MM.1S (cell line): ENCODE measurements at regions not wholly inside any gene's neighbourhood (a gene's known extent, or its start where the extent isn't known, plus 50 kb on each side); places are given as distances from the start of the nearest gene placed in this dataset.

Experiments
- DNase-seq: peaks from one replicate; pipeline ENCODE4 v3.0.0-alpha.2; 2015
- H2AFZ ChIP-seq: fragments of 300-600 bp; sonication (generic); 2 replicates; pipeline ENCODE4 v1.6.0; 2016; ENCODE audit warnings: antibody characterized with exemption, low read length
- H3F3A ChIP-seq: fragments of 300-600 bp; sonication (generic); 2 replicates; pipeline ENCODE4 v1.6.1; 2016; ENCODE audit warnings: mild to moderate bottlenecking, antibody characterized with exemption, low read length, moderate library complexity, mixed read lengths; ENCODE audit not compliant: insufficient read depth
- H3K27ac ChIP-seq: fragments of 300-600 bp; sonication (generic); 2 replicates; pipeline ENCODE4 v1.5.1; 2016; ENCODE audit warnings: mild to moderate bottlenecking, low read length
- H3K27me3 ChIP-seq: fragments of 300-600 bp; sonication (generic); replicated peaks from 2 replicates; pipeline ENCODE4 v1.6.0; 2016; ENCODE audit warnings: low read length; ENCODE audit not compliant: insufficient read depth
- H3K36me3 ChIP-seq: fragments of 300-600 bp; sonication (generic); replicated peaks from 2 replicates; pipeline ENCODE4 v1.6.1; 2016; ENCODE audit warnings: mild to moderate bottlenecking, low read length, mixed read lengths; ENCODE audit not compliant: insufficient read depth
- H3K4me1 ChIP-seq: fragments of 300-600 bp; sonication (generic); 2 replicates; pipeline ENCODE4 v1.6.1; 2016; ENCODE audit warnings: low read length, mixed read lengths
- H3K4me2 ChIP-seq: fragments of 300-600 bp; sonication (generic); 2 replicates; pipeline ENCODE4 v1.6.0; 2016; ENCODE audit warnings: low read depth, low read length
- H3K4me3 ChIP-seq: fragments of 300-600 bp; sonication (generic); 2 replicates; pipeline ENCODE4 v1.5.1; 2016; ENCODE audit warnings: low read length, mixed read lengths
- H3K79me2 ChIP-seq: fragments of 300-600 bp; sonication (generic); 2 replicates; pipeline ENCODE4 v1.6.1; 2016; ENCODE audit warnings: mixed run types, low read length, mixed read lengths
- H3K9ac ChIP-seq: fragments of 300-600 bp; sonication (generic); 2 replicates; pipeline ENCODE4 v1.6.1; 2016; ENCODE audit warnings: low read length, mixed read lengths
- H3K9me2 ChIP-seq: fragments of 300-600 bp; sonication (generic); replicated peaks from 2 replicates; pipeline ENCODE4 v1.6.1; 2016; ENCODE audit warnings: mild to moderate bottlenecking, low read length, mixed read lengths; ENCODE audit not compliant: insufficient read depth
- H3K9me3 ChIP-seq: fragments of 300-600 bp; sonication (generic); replicated peaks from 2 replicates; pipeline ENCODE4 v1.6.1; 2016; ENCODE audit warnings: mild to moderate bottlenecking, low read length, mixed read lengths; ENCODE audit not compliant: insufficient read depth
- H4K20me1 ChIP-seq: fragments of 300-600 bp; sonication (generic); 2 replicates; pipeline ENCODE4 v1.6.1; 2016; ENCODE audit warnings: mild to moderate bottlenecking, low read length, moderate library complexity, mixed read lengths; ENCODE audit not compliant: insufficient read depth
- EZH2 ChIP-seq: fragments of 300-600 bp; sonication (generic); optimal IDR thresholded peaks from 2 replicates; pipeline ENCODE3; 2017; ENCODE audit warnings: low read depth, mild to moderate bottlenecking, antibody characterized with exemption, low read length, mixed read lengths
- EZH2phosphoT487 ChIP-seq: fragments of 300-600 bp; sonication (generic); IDR thresholded peaks from 2 replicates; pipeline ENCODE4 v1.6.1; 2018; ENCODE audit warnings: antibody characterized with exemption, low read length
- TF ChIP-seq, protein P1 (sequence below): fragments of 300-600 bp; sonication (generic); IDR thresholded peaks from 2 replicates; pipeline ENCODE4 v1.5.1; 2016; ENCODE audit warnings: antibody characterized with exemption, low read length, mixed read lengths

DNA sequence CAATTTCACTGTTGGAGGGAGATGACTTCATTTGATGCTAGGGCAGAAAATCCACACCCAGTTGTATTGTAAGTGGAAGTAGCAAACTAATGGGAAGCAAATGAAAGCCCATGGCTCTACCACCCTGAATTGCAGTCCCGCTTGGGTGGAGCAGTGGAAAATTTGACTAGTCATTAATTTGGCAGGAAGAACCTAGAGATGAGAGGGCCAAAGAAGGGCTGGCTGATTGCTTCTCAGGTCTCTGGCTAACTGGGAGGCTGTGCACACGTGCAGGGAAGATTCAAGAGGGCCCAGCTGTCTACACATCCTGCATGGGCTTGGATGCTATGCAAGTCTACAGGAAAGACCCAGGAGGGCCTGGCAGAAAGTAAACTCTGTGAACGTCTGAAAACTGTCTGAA, 466.2 kb downstream of the TFAP2A start:
- Histone ChIP-seq H2AFZ (no peak overlapping the region), H3K9ac (no peak overlapping the region), H3K79me2 (no peaks in the 10 kb centered on the region), H3K4me1 (no peaks in the 10 kb centered on the region), H4K20me1 (no peaks in the 10 kb centered on the region), H3K4me2 (no peak overlapping the region), H3F3A (no peaks in the 10 kb centered on the region), H3K27me3 (no peaks in the 10 kb centered on the region), H3K4me3 (no peak overlapping the region), H3K36me3 (no peaks in the 10 kb centered on the region), H3K9me3 (no peaks in the 10 kb centered on the region), H3K9me2 (no peaks in the 10 kb centered on the region), H3K27ac (no peak overlapping the region)
- no peak for DNase-seq
- TF ChIP-seq EZH2phosphoT487 (no peak), EZH2 (no peak)
- TF ChIP-seq, protein P1, sequence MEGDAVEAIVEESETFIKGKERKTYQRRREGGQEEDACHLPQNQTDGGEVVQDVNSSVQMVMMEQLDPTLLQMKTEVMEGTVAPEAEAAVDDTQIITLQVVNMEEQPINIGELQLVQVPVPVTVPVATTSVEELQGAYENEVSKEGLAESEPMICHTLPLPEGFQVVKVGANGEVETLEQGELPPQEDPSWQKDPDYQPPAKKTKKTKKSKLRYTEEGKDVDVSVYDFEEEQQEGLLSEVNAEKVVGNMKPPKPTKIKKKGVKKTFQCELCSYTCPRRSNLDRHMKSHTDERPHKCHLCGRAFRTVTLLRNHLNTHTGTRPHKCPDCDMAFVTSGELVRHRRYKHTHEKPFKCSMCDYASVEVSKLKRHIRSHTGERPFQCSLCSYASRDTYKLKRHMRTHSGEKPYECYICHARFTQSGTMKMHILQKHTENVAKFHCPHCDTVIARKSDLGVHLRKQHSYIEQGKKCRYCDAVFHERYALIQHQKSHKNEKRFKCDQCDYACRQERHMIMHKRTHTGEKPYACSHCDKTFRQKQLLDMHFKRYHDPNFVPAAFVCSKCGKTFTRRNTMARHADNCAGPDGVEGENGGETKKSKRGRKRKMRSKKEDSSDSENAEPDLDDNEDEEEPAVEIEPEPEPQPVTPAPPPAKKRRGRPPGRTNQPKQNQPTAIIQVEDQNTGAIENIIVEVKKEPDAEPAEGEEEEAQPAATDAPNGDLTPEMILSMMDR, result no peak

DNA sequence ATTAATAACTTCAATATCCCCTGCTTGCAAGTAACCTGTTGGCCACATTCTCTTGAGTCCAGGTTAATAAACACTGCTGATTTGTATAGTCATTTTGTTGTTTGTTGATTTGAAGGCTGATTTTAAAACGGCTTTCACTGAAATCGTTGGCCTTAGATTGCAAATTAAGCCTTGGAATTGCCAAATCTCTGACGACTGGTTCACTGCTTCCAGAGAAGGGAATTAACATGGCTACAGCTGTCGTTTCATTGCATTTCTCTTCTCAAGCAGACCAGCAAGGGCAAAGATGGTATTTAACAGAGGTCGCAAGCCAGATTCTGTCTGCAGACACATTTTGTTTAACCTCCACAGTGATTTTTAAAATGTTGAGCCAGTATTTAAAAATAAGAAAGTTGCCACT, 470.9 kb downstream of the TFAP2A start:
- Histone ChIP-seq H2AFZ (no peak overlapping the region), H4K20me1 (no peaks in the 10 kb centered on the region), H3K4me2 (no peak overlapping the region), H3K9me3 (no peaks in the 10 kb centered on the region), H3K9me2 (no peaks in the 10 kb centered on the region), H3K79me2 (no peaks in the 10 kb centered on the region), H3K4me3 (no peak overlapping the region), H3K4me1 (no peaks in the 10 kb centered on the region), H3K27ac (no peak overlapping the region), H3K27me3 (no peaks in the 10 kb centered on the region), H3K9ac (no peak overlapping the region), H3K36me3 (no peaks in the 10 kb centered on the region), H3F3A (no peaks in the 10 kb centered on the region)
- DNase-seq, result no peak
- TF ChIP-seq EZH2phosphoT487 (no peak), EZH2 (no peak)
- TF ChIP-seq, protein P1, result no peak

DNA sequence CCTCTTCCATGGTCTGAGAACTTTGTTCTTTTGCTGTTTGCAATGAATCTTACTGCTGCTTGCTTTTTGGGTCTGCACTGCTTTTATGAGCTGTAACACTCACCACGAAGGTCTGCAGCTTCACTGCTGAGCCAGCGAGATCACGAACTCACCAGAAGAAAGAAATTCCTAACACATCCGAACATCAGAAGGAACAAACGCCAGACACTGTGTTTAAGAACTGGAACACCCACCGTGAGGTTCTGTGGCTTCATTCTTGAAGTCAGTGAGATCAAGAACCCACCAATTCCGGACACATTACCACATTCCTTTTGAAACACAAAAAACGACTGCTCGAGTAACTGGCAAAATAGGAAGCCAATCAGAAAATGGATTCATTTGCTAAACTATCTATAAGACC, 471.8 kb downstream of the TFAP2A start:
- H3K4me1 ChIP-seq, result no peaks in the 10 kb centered on the region
- H3F3A ChIP-seq, result no peaks in the 10 kb centered on the region
- H3K36me3 ChIP-seq, result no peaks in the 10 kb centered on the region
- H3K4me2 ChIP-seq, result no peak overlapping the region
- no peak overlapping the region for H3K4me3 ChIP-seq
- no peak overlapping the region for H3K9ac ChIP-seq
- H3K27ac ChIP-seq, result no peak overlapping the region
- no peak overlapping the region for H2AFZ ChIP-seq
- TF ChIP-seq, protein P1, result no peak
- TF ChIP-seq EZH2 (no peak), EZH2phosphoT487 (no peak)
- H4K20me1 ChIP-seq, result no peaks in the 10 kb centered on the region
- no peaks in the 10 kb centered on the region for H3K79me2 ChIP-seq
- H3K9me2 ChIP-seq, result no peaks in the 10 kb centered on the region
- no peak for DNase-seq
- H3K27me3 ChIP-seq, result no peaks in the 10 kb centered on the region
- no peaks in the 10 kb centered on the region for H3K9me3 ChIP-seq
